ENCODE measurements at regions not wholly inside any gene's neighbourhood (a gene's known extent, or its start where the extent isn't known, plus 50 kb on each side); places are given as distances from the start of the nearest gene placed in this dataset.

DNA sequence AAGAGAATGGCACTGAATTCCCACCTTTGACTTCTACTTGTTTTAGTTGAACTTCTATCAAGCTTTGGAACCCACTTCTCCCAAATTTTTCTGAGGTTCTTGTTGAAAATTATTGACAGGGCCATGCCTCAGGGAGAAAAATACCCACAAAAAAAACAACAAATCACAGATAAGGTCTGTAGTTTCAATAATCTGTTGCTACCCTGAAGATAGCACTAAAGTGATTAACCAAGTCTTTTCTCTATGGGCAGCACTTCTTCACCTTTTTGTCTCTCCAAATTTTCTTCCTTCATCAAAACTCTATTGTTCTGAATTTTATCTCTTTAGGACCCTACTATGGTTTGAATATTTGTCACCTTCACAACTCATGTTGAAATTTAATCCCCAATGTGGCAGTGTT is 154.3 kb upstream of the FGF10 start:
- Histone ChIP-seq H3K4me1 (ENCODE audit: low read length) (no peaks in the 10 kb centered on the region), H3K4me3 (ENCODE audit: low read length) (no peak overlapping the region), H2AFZ (ENCODE audit: low read depth, low read length) (no peak overlapping the region), H3K9me3 (ENCODE audit: insufficient read depth, low read length) (no peaks in the 10 kb centered on the region), H3K36me3 (replicated peaks; ENCODE audit: low read depth, low read length) (no peaks in the 10 kb centered on the region), H3K9ac (ENCODE audit: low read length) (no peak overlapping the region), H4K20me1 (ENCODE audit: insufficient read depth, low read length) (no peaks in the 10 kb centered on the region), H3K27me3 (ENCODE audit: low read depth, low read length) (no peaks in the 10 kb centered on the region), H3K27ac (ENCODE audit: low read length) (no peak overlapping the region), H3K79me2 (ENCODE audit: low read length) (no peaks in the 10 kb centered on the region), H3K4me2 (ENCODE audit: low read length) (no peak overlapping the region)
- TF ChIP-seq, protein P1, sequence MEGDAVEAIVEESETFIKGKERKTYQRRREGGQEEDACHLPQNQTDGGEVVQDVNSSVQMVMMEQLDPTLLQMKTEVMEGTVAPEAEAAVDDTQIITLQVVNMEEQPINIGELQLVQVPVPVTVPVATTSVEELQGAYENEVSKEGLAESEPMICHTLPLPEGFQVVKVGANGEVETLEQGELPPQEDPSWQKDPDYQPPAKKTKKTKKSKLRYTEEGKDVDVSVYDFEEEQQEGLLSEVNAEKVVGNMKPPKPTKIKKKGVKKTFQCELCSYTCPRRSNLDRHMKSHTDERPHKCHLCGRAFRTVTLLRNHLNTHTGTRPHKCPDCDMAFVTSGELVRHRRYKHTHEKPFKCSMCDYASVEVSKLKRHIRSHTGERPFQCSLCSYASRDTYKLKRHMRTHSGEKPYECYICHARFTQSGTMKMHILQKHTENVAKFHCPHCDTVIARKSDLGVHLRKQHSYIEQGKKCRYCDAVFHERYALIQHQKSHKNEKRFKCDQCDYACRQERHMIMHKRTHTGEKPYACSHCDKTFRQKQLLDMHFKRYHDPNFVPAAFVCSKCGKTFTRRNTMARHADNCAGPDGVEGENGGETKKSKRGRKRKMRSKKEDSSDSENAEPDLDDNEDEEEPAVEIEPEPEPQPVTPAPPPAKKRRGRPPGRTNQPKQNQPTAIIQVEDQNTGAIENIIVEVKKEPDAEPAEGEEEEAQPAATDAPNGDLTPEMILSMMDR (IDR thresholded peaks at IDR 0.05; ENCODE audit: low read depth, low read length), result no peak
- TF ChIP-seq EZH2phosphoT487 (IDR thresholded peaks at IDR 0.05; ENCODE audit: low read depth), result no peak

DNA sequence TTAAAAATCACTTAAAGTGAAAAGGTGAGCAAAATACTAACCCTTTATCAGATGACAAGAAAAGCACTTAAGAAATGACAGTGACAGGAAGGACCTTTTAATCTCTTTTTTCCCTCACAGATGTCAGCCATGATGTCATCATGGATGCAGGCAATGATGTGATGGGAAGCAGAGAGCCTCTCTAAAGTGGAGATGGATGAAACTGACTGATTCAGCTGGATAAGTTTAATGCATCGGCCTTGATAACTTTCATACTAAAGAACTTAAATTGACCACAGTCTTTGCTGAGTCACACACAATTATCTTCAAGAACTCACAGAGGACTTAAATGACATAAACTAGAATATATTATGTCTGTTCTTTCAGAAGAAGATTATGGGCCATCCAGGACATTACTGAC is 153.2 kb upstream of the FGF10 start:
- Histone ChIP-seq H3K79me2 (ENCODE audit: low read length) (no peaks in the 10 kb centered on the region), H3K9ac (ENCODE audit: low read length) (no peak overlapping the region), H3K27ac (ENCODE audit: low read length) (no peak overlapping the region), H3K9me3 (ENCODE audit: insufficient read depth, low read length) (no peaks in the 10 kb centered on the region), H3K4me1 (ENCODE audit: low read length) (no peaks in the 10 kb centered on the region), H3K4me2 (ENCODE audit: low read length) (no peak overlapping the region), H2AFZ (ENCODE audit: low read depth, low read length) (no peak overlapping the region), H3K4me3 (ENCODE audit: low read length) (no peak overlapping the region), H3K27me3 (ENCODE audit: low read depth, low read length) (no peaks in the 10 kb centered on the region), H4K20me1 (ENCODE audit: insufficient read depth, low read length) (no peaks in the 10 kb centered on the region), H3K36me3 (replicated peaks; ENCODE audit: low read depth, low read length) (no peaks in the 10 kb centered on the region)
- TF ChIP-seq EZH2phosphoT487 (IDR thresholded peaks at IDR 0.05; ENCODE audit: low read depth), result no peak
- TF ChIP-seq, protein P1 (IDR thresholded peaks at IDR 0.05; ENCODE audit: low read depth, low read length), result no peak

DNA sequence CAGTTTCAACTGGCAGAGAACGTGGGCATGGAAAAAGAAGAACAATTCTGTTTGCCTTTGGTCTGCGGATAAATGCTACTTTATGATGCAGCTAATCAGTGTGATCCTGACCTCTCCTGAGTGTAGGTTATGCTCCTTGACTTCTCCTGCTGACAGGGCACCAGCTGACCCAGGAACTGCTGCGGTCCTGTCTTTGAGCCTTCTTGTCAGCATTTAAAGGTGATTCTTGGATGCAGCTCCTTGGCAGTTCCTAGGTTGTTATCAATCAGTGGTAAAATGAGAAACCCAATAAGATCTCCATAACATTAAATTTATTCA is 150.3 kb upstream of the FGF10 start:
- H3K4me3 ChIP-seq (ENCODE audit: low read length), result no peak overlapping the region

DNA sequence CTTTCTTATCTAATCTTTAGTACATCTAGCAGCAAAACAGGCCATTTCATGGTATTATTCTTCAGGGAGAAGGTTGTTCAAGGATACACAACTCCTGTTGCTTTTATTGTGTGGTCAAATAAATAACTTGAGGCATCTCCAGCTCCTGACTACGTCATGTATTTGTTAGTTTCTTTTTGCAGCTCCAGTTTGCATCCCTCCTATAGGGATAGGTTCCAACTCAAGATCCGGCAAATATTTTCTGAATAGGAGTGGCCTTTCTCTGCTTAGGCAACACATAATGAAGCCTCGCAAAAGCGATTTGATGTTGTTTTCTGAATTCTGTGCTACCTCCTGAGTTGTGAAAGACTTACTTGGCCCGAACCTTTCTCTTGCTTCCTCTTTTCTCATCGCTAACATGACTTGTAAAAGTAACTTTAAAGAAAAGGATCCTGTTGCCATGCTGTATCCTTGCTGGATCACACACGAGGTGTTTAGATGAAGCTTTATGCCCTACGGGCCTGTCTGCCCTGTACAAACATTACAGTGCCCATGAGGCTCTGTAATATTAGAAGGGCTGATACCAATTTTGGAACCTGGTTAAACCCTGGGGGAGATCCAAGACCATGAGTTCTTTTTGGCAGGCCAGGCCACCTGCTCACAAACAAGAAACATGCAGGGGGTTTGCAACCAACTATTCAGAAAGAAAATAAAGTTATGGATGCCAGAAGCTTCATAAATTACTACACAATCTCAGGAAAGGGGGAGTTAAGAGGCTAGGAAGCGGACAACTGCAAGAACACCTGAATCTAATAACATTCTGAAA is 149.8 kb upstream of the FGF10 start:
- H3K36me3 ChIP-seq (replicated peaks; ENCODE audit: low read depth, low read length), result no peaks in the 10 kb centered on the region
- no peak for TF ChIP-seq EZH2phosphoT487 (IDR thresholded peaks at IDR 0.05; ENCODE audit: low read depth)
- TF ChIP-seq, protein P1 (IDR thresholded peaks at IDR 0.05; ENCODE audit: low read depth, low read length), result no peak
- H3K4me3 ChIP-seq (ENCODE audit: low read length), result no peak overlapping the region
- H4K20me1 ChIP-seq (ENCODE audit: insufficient read depth, low read length), result no peaks in the 10 kb centered on the region
- no peaks in the 10 kb centered on the region for H3K79me2 ChIP-seq (ENCODE audit: low read length)
- no peak overlapping the region for H3K9ac ChIP-seq (ENCODE audit: low read length)
- no peaks in the 10 kb centered on the region for H3K4me1 ChIP-seq (ENCODE audit: low read length)
- H2AFZ ChIP-seq (ENCODE audit: low read depth, low read length), result no peak overlapping the region
- H3K27me3 ChIP-seq (ENCODE audit: low read depth, low read length), result no peaks in the 10 kb centered on the region
- no peak overlapping the region for H3K4me2 ChIP-seq (ENCODE audit: low read length)
- no peaks in the 10 kb centered on the region for H3K9me3 ChIP-seq (ENCODE audit: insufficient read depth, low read length)
- no peak overlapping the region for H3K27ac ChIP-seq (ENCODE audit: low read length)

More for the DNA sequence above, 150.3 kb upstream of the FGF10 start:
- H3K36me3 ChIP-seq (replicated peaks; ENCODE audit: low read depth, low read length), result no peaks in the 10 kb centered on the region
- H3K9me3 ChIP-seq (ENCODE audit: insufficient read depth, low read length), result no peaks in the 10 kb centered on the region
- H3K9ac ChIP-seq (ENCODE audit: low read length), result no peak overlapping the region
- H3K27ac ChIP-seq (ENCODE audit: low read length), result no peak overlapping the region
- no peaks in the 10 kb centered on the region for H3K79me2 ChIP-seq (ENCODE audit: low read length)
- H3K27me3 ChIP-seq (ENCODE audit: low read depth, low read length), result no peaks in the 10 kb centered on the region
- H2AFZ ChIP-seq (ENCODE audit: low read depth, low read length), result no peak overlapping the region
- H4K20me1 ChIP-seq (ENCODE audit: insufficient read depth, low read length), result no peaks in the 10 kb centered on the region
- no peak overlapping the region for H3K4me2 ChIP-seq (ENCODE audit: low read length)
- TF ChIP-seq, protein P1 (IDR thresholded peaks at IDR 0.05; ENCODE audit: low read depth, low read length), result no peak
- no peak for TF ChIP-seq EZH2phosphoT487 (IDR thresholded peaks at IDR 0.05; ENCODE audit: low read depth)
- H3K4me1 ChIP-seq (ENCODE audit: low read length), result no peaks in the 10 kb centered on the region
